GM03348 (cell line): ENCODE measurements at regions not wholly inside any gene's neighbourhood (a gene's known extent, or its start where the extent isn't known, plus 50 kb on each side); places are given as distances from the start of the nearest gene placed in this dataset.

Experiments used
- DNase-seq: peaks from one replicate; pipeline ENCODE4 v3.0.0; 2012; ENCODE audit warnings: low spot score

GRCh38 chr13:76795701-76796695 is 90.2 kb downstream of the KCTD12 start:
- DNase-seq = no peak

- peak; percentile 74 for DNase-seq
Measured at GRCh38 chr13:76792731-76793347, 93.4 kb downstream of the KCTD12 start.

GRCh38 chr13:76790980-76791819 is 95.0 kb downstream of the KCTD12 start:
- DNase-seq = no peak

GRCh38 chr13:76790526-76790925 is 95.7 kb downstream of the KCTD12 start:
- DNase-seq = peak; percentile 35

GRCh38 chr13:76783798-76784197 is 102.4 kb downstream of the KCTD12 start:
- DNase-seq = no peak

GRCh38 chr13:76778853-76779252 is 107.4 kb downstream of the KCTD12 start:
- peak; percentile 17 for DNase-seq

GRCh38 chr13:76777096-76777495 is 109.1 kb downstream of the KCTD12 start:
- no peak for DNase-seq

- DNase-seq = no peak
Measured at GRCh38 chr13:76775088-76775740, 111.0 kb downstream of the KCTD12 start.

- DNase-seq = no peak
Measured at GRCh38 chr13:76773448-76774094, 112.6 kb downstream of the KCTD12 start.

- DNase-seq = no peak
Measured at GRCh38 chr13:76772241-76772640, 114.0 kb downstream of the KCTD12 start.

- DNase-seq = no peak
Measured at GRCh38 chr13:76769271-76769791, 116.9 kb downstream of the KCTD12 start.

- no peak for DNase-seq
Measured at GRCh38 chr13:76768384-76768783, 117.8 kb downstream of the KCTD12 start.

- DNase-seq = no peak
Measured at GRCh38 chr13:76764916-76765315, 121.3 kb downstream of the KCTD12 start.

- DNase-seq = peak; percentile 20
Measured at GRCh38 chr13:76764429-76764828, 121.8 kb downstream of the KCTD12 start.

- DNase-seq = no peak
Measured at GRCh38 chr13:76762721-76763120, 123.5 kb downstream of the KCTD12 start.

- DNase-seq = no peak
Measured at GRCh38 chr13:76759877-76760276, 126.3 kb downstream of the KCTD12 start.

GRCh38 chr13:76758738-76759137 is 127.5 kb downstream of the KCTD12 start:
- DNase-seq = no peak

GRCh38 chr13:76758257-76758656 is 127.9 kb downstream of the KCTD12 start:
- no peak for DNase-seq

GRCh38 chr13:76756451-76756850 is 129.8 kb downstream of the KCTD12 start:
- DNase-seq = no peak

- DNase-seq = no peak
Measured at GRCh38 chr13:76754414-76754813, 131.8 kb downstream of the KCTD12 start.

- no peak for DNase-seq
Measured at GRCh38 chr13:76751278-76751677, 134.9 kb downstream of the KCTD12 start.
